T1000 (cell line): ENCODE measurements at regions not wholly inside any gene's neighbourhood (a gene's known extent, or its start where the extent isn't known, plus 50 kb on each side); places are given as distances from the start of the nearest gene placed in this dataset.

Experiments
- DNase-seq: peaks from one replicate; lab custom pipeline; 2025; ENCODE audit warnings: mixed read lengths; lab: John Stamatoyannopoulos, UW

DNA sequence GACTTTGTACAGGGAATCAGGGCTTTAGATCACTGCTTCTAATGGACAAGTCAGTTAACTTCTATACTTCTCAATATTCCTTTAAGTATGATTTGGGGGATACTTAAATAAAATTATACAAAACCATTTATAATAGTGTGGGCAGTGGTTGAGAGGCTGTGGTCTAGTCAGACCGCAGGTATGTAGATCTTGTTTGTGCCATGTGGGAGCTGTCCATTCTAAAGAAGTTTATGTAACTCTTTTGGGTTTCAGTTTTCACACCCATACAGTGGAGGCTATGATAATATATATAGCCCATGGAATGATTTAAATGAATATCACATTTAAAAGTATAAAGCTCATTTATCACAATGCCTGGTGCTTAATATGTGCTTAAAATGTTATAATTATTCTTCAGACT lies 654.3 kb upstream of the KIF2B start:
- no peak for DNase-seq

GRCh38 chr17:53166731-53167130 lies 656.0 kb upstream of the KIF2B start:
- DNase-seq, result no peak

DNA sequence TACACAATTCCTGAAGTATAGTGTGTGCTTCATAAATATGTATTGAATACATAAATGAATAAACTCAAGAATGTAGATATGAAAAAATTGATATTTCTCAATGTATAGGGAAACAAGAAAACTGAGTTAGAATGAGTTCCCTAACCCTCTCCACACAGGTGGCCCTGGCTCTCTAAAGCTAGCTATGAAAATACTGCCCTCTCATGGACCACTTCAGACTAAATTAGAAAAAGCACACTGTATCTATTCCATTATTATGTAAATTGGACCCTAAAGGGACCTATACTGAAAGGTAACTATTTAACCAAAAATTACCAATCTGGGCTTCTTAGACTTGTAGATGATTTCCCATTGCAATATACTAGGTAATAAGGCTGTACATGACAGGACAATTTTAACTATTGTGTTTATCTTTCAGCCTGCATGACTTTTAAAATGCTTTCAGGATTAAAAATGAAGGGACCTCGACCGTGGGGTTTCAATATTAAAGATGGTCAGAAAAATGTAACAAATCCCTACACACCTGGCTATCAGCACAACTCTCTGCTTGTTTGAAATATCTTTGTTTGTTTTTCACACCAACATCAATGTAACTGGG lies 672.5 kb upstream of the KIF2B start:
- no peak for DNase-seq

- no peak for DNase-seq
These were observed 673.4 kb upstream of the KIF2B start for GRCh38 chr17:53149316-53149715.

DNA sequence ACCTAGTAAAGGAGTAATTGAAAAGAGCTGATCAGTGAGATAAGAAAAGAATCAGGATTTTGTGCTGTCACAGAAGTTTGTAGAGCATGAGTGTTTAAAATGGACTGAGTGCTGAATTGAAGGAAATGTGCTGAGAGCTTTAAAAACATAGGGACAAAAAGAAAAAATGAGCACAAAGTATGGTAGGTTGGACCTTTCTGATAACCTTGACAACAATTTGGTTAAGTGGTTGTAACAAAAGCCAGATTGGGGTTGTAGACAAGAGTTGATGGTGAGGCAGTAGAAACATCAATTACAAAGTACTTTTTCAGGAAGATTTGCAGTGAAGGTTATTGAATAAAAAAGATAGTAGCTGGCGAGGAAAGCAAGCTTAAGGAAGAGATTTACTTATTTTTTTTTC lies 674.7 kb upstream of the KIF2B start:
- DNase-seq, result no peak

- DNase-seq, result no peak
These were observed 679.8 kb upstream of the KIF2B start for GRCh38 chr17:53142890-53143289.

GRCh38 chr17:53141731-53142130 lies 681.0 kb upstream of the KIF2B start:
- no peak for DNase-seq

DNA sequence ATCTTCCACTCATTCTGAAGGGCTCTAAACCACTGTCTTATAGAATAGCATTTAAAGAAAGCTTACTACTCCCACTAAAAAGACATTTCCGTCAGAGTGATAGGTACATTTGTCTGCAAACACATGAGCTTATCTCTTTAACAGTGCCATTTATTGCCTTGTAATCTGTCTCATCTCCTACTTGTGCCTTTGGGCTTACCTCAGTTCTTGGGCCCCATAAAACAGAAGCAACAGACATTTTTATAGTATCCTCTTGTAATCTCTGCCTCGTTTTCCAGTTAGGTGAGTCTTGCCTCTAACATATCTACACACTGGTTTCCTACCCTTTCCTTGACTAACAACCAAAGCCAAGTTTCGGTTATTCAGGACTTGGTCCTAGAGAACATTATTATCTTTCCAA lies 681.4 kb upstream of the KIF2B start:
- no peak for DNase-seq

- no peak for DNase-seq
These were observed 684.9 kb upstream of the KIF2B start for GRCh38 chr17:53137869-53138268.

- no peak for DNase-seq
These were observed 686.8 kb upstream of the KIF2B start for GRCh38 chr17:53135969-53136368.

GRCh38 chr17:53134548-53134947 lies 688.2 kb upstream of the KIF2B start:
- DNase-seq, result no peak

GRCh38 chr17:53133876-53134275 lies 688.9 kb upstream of the KIF2B start:
- DNase-seq, result no peak

- DNase-seq, result no peak
These were observed 692.9 kb upstream of the KIF2B start for GRCh38 chr17:53129863-53130262.

DNA sequence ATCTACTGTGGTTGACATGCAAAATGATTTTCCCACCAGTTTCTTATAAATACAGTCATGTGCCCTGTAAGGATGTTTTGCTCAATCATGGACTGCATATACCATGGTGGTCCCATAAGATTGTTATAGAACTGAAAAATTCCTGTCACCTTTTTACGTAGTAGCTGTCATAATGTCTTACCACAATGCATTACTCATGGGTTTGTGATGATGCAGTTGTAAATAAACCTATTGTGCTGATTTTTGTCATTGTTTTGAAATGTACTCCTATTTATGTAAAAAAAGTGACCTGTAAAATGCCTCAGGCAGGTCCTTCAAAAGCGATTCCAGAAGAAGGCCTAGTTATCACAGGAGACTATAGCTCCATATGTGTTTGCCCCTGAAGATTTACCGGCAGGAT lies 695.4 kb upstream of the KIF2B start:
- DNase-seq, result no peak

GRCh38 chr17:53122966-53123365 lies 699.8 kb upstream of the KIF2B start:
- DNase-seq, result no peak

DNA sequence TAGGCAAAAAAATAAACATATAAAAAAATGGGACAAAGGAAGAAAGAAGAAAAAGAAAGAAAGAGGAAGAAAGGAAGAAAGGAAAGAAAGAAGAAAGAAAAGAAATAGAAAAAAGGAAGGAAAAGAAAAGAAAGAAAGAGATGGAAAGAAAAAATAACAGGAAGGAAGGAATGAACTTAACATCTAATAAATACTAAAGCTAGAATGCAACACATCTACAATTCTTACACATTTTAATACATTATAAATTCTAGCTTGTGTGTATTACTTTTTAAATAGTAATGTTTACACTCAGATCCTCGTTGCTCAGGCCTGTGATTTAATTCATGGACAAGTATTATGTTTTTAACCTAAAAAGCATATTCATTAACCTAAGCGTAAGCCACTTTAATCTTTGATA lies 703.0 kb upstream of the KIF2B start:
- DNase-seq, result no peak

GRCh38 chr17:53118948-53119347 lies 703.8 kb upstream of the KIF2B start:
- DNase-seq, result no peak

- DNase-seq, result no peak
These were observed 715.8 kb upstream of the KIF2B start for GRCh38 chr17:53106886-53107285.

GRCh38 chr17:53101706-53102105 lies 721.0 kb upstream of the KIF2B start:
- DNase-seq, result no peak

GRCh38 chr17:53100126-53100525 lies 722.6 kb upstream of the KIF2B start:
- no peak for DNase-seq

- DNase-seq, result no peak
These were observed 729.3 kb upstream of the KIF2B start for GRCh38 chr17:53093391-53093790.

DNA sequence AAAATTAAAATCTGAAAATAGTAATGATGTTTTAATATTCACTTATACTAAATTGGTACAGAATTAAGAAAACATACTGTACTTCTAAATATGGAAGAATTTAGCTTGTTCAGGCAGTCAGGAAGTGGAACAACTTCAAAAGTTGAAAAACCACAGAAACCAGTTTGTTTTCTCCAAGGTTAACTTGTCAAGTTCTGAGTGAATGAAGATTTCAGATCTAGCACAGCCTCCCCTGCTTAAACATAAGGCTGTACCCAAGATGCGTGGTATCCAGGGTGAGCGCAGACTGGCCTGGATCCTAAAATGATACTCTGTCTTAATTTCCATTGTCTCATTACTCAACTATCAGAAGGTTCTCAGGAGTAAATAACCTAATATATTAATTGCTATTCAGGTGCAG lies 730.7 kb upstream of the KIF2B start:
- DNase-seq, result no peak

GRCh38 chr17:53090770-53091169 lies 732.0 kb upstream of the KIF2B start:
- no peak for DNase-seq

GRCh38 chr17:53088481-53088880 lies 734.2 kb upstream of the KIF2B start:
- DNase-seq, result no peak

DNA sequence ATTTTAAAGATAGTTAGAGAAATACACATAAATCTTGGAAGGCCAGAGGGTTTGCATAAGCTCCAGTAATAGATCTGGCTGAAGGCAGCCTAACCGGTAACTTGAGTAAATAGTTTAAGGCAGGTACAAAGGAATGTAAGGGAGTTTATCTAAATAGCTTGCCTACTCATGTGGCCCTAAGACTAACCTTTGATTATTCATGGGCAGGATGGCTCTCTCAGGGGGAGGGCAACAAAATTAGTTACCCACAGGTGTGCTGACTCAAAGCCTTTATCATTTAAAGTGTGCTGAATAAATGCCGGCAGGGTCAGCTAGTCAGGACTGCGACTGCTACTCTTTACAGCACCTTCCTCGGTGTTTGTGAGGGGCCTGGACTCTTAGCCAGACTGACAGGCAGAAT lies 761.3 kb upstream of the KIF2B start:
- DNase-seq, result no peak
